HEK293T (cell line): ENCODE measurements at regions not wholly inside any gene's neighbourhood (a gene's known extent, or its start where the extent isn't known, plus 50 kb on each side); places are given as distances from the start of the nearest gene placed in this dataset.

Experiments
- FOXA1 ChIP-seq: fragments of 450-650 bp; IDR thresholded peaks from 2 replicates; pipeline ENCODE4 v1.6.1; 2016; ENCODE audit warnings: mild to moderate bottlenecking
- LEF1 ChIP-seq: fragments of 450-650 bp; IDR thresholded peaks from 2 replicates; pipeline ENCODE4 v1.6.1; 2017; ENCODE audit warnings: mild to moderate bottlenecking, borderline replicate concordance
- SUZ12 ChIP-seq: fragments of 450-650 bp; IDR thresholded peaks from 2 replicates; pipeline ENCODE4 v1.6.1; 2016; ENCODE audit warnings: mild to moderate bottlenecking
- TF ChIP-seq, protein P1 (sequence below): fragments of 450-650 bp; IDR thresholded peaks from 2 replicates; pipeline ENCODE4 v1.6.1; 2016

DNA sequence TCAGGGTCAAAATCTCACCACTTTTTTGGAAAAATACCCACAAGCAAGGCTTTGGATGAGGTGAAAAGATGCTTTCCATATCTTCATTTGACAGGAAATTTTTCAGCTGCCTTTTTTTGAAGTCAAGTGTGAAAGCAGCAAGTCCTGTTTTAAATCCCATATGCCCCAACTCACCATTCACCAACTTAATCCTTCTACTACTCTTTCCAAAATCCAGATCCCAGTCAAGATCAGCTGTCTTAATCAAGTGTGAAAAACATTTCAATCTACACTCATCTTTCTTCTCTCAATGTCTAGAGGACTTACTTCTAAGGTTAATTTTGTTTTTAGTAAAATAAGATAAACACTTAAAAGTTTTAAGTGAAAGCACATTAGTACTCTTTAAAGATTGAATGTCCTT is 128.4 kb upstream of the CEP126 start:
- TF ChIP-seq FOXA1 = no peak
- TF ChIP-seq LEF1 = no peak
- TF ChIP-seq, protein P1, sequence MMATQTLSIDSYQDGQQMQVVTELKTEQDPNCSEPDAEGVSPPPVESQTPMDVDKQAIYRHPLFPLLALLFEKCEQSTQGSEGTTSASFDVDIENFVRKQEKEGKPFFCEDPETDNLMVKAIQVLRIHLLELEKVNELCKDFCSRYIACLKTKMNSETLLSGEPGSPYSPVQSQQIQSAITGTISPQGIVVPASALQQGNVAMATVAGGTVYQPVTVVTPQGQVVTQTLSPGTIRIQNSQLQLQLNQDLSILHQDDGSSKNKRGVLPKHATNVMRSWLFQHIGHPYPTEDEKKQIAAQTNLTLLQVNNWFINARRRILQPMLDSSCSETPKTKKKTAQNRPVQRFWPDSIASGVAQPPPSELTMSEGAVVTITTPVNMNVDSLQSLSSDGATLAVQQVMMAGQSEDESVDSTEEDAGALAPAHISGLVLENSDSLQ = no peak
- no peak for TF ChIP-seq SUZ12
